ENCODE measurements at regions not wholly inside any gene's neighbourhood (a gene's known extent, or its start where the extent isn't known, plus 50 kb on each side); places are given as distances from the start of the nearest gene placed in this dataset.

DNA sequence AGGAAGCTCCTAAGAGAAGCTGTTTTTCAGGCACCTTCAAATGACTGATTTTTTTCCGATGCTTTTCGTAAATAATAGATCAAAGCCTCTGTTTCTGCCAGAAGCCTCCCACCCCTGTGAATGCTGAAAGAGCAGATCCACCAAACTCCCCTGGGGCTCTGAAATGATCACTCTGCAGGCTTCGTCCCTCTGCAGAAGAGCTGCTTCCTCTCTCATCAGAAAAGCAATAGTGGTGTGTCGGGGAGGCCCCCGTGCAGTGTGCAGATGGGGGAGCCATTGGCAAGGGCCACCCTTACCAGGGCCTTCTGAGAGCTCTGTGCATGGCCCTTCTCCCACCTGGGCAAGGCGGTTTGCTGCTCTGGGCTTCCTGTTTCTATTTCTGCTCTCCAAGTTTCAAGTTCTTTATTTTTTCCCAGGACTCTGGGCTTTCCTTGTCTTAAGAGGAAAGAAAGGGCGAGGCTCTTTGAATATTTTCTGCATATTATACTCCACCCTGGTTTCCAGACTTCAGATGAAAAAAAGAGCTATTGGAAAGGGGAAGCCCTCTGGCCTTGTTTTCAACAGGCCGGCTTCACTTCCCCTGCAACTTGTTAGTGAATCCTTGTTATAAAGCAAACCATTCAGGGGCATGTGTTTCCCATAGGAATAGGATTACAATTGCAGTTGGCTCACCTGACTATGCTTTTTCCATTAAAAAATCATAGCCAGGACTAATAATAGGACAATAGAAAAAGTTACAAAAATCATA, 155.2 kb downstream of the TTLL2 start:
- TF ChIP-seq POLR2A (IDR thresholded peaks at IDR 0.05): no peak
- TF ChIP-seq, protein P1, sequence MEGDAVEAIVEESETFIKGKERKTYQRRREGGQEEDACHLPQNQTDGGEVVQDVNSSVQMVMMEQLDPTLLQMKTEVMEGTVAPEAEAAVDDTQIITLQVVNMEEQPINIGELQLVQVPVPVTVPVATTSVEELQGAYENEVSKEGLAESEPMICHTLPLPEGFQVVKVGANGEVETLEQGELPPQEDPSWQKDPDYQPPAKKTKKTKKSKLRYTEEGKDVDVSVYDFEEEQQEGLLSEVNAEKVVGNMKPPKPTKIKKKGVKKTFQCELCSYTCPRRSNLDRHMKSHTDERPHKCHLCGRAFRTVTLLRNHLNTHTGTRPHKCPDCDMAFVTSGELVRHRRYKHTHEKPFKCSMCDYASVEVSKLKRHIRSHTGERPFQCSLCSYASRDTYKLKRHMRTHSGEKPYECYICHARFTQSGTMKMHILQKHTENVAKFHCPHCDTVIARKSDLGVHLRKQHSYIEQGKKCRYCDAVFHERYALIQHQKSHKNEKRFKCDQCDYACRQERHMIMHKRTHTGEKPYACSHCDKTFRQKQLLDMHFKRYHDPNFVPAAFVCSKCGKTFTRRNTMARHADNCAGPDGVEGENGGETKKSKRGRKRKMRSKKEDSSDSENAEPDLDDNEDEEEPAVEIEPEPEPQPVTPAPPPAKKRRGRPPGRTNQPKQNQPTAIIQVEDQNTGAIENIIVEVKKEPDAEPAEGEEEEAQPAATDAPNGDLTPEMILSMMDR (IDR thresholded peaks at IDR 0.05): no peak
